LNCaP clone FGC (cell line): ENCODE measurements at regions not wholly inside any gene's neighbourhood (a gene's known extent, or its start where the extent isn't known, plus 50 kb on each side); places are given as distances from the start of the nearest gene placed in this dataset.

Experiments used
- DNase-seq: peaks from one replicate; pipeline ENCODE4 v3.0.0-alpha.2; 2011; ENCODE audit warnings: low read depth
- H3K4me3 ChIP-seq: 2 replicates; pipeline ENCODE4 v1.5.1; 2011; ENCODE audit warnings: mild to moderate bottlenecking, low read depth, low read length, control low read depth
- CTCF ChIP-seq: IDR thresholded peaks from 2 replicates; pipeline ENCODE4 v1.5.1; 2012; ENCODE audit warnings: mild to moderate bottlenecking; ENCODE audit not compliant: control insufficient read depth, insufficient read depth; ENCODE audit errors: extremely low read depth

- no peak for TF ChIP-seq CTCF
- no peak for DNase-seq
- H3K4me3 ChIP-seq = no peak overlapping the region
Observed at GRCh38 chr1:14062669-14063068, 362.7 kb downstream of the PRDM2 start.

- H3K4me3 ChIP-seq = no peak overlapping the region
- TF ChIP-seq CTCF = no peak
- DNase-seq = no peak
Observed at GRCh38 chr1:14064649-14065442, 364.9 kb downstream of the PRDM2 start.

- DNase-seq = no peak
- no peak for TF ChIP-seq CTCF
- H3K4me3 ChIP-seq = no peak overlapping the region
Observed at GRCh38 chr1:14065486-14065885, 365.5 kb downstream of the PRDM2 start.

GRCh38 chr1:14067036-14067435 is 367.0 kb downstream of the PRDM2 start:
- no peak overlapping the region for H3K4me3 ChIP-seq
- no peak for DNase-seq
- no peak for TF ChIP-seq CTCF

- DNase-seq = no peak
- TF ChIP-seq CTCF = no peak
- H3K4me3 ChIP-seq = no peak overlapping the region
Observed at GRCh38 chr1:14067711-14068110, 367.7 kb downstream of the PRDM2 start.

GRCh38 chr1:14071581-14071980 is 371.6 kb downstream of the PRDM2 start:
- no peak overlapping the region for H3K4me3 ChIP-seq
- DNase-seq = no peak
- no peak for TF ChIP-seq CTCF

GRCh38 chr1:14080653-14081052 is 380.7 kb downstream of the PRDM2 start:
- DNase-seq = no peak
- TF ChIP-seq CTCF = no peak
- H3K4me3 ChIP-seq = no peak overlapping the region
